Chondrocyte (in vitro differentiated cells): ENCODE measurements at regions not wholly inside any gene's neighbourhood (a gene's known extent, or its start where the extent isn't known, plus 50 kb on each side); places are given as distances from the start of the nearest gene placed in this dataset.
"Not testable (repeated sequence)": the region's sequence is repeated elsewhere in the genome, so short reads cannot be mapped to it uniquely, and the experiment has no call there.

ENCODE experiments used
- DNase-seq: peaks from one replicate; pipeline ENCODE4 v3.0.0; 2021; ENCODE audit warnings: mixed read lengths, low spot score
- H3K27ac Mint-ChIP-seq: one replicate; pipeline ENCODE4 v1.8.0; 2021; ENCODE audit warnings: mild to moderate bottlenecking, moderate library complexity, mixed read lengths; ENCODE audit not compliant: unreplicated experiment
- H3K27me3 Mint-ChIP-seq: 2 replicates; pipeline ENCODE4 v1.8.0; 2021; ENCODE audit warnings: low read depth, mixed read lengths
- H3K36me3 Mint-ChIP-seq: 2 replicates; pipeline ENCODE4 v1.8.0; 2021; ENCODE audit warnings: low read depth, mixed read lengths
- H3K4me1 Mint-ChIP-seq: 2 replicates; pipeline ENCODE4 v1.8.0; 2021; ENCODE audit warnings: low read depth, mild to moderate bottlenecking, mixed read lengths
- H3K4me3 Mint-ChIP-seq: one replicate; pipeline ENCODE4 v1.8.0; 2021; ENCODE audit warnings: mild to moderate bottlenecking, moderate library complexity, mixed read lengths; ENCODE audit not compliant: unreplicated experiment
- H3K9me3 Mint-ChIP-seq: 2 replicates; pipeline ENCODE4 v1.8.0; 2021; ENCODE audit warnings: low read depth, mixed read lengths
- CTCF ChIP-seq: fragments of 200-600 bp; sonication (generic); IDR thresholded peaks from 2 replicates; pipeline ENCODE4 v1.5.0; 2021; ENCODE audit warnings: antibody characterized with exemption, mild to moderate bottlenecking, moderate library complexity

- Mint-ChIP-seq H3K9me3 (peaks cover 4% of the 10 kb centered on the region), H3K36me3 (no peaks in the 10 kb centered on the region), H3K27me3 (no peaks in the 10 kb centered on the region), H3K4me1 (no peaks in the 10 kb centered on the region), H3K4me3 (no peak overlapping the region), H3K27ac (no peak overlapping the region)
- no peak for TF ChIP-seq CTCF
- no peak for DNase-seq
These were observed 204.6 kb upstream of the DIAPH2 start for GRCh38 chrX:96480081-96480480.

GRCh38 chrX:96481831-96482230 is 202.8 kb upstream of the DIAPH2 start:
- H3K4me3 Mint-ChIP-seq, result no peak overlapping the region
- DNase-seq, result no peak
- H3K4me1 Mint-ChIP-seq, result no peaks in the 10 kb centered on the region
- H3K27ac Mint-ChIP-seq, result no peak overlapping the region
- H3K27me3 Mint-ChIP-seq, result no peaks in the 10 kb centered on the region
- peaks cover 4% of the 10 kb centered on the region for H3K9me3 Mint-ChIP-seq
- no peaks in the 10 kb centered on the region for H3K36me3 Mint-ChIP-seq
- no peak for TF ChIP-seq CTCF

- no peak for DNase-seq
- Mint-ChIP-seq H3K27me3 (peaks cover 1% of the 10 kb centered on the region), H3K4me1 (no peaks in the 10 kb centered on the region), H3K4me3 (no peak overlapping the region), H3K9me3 (peaks cover 4% of the 10 kb centered on the region), H3K27ac (no peak overlapping the region), H3K36me3 (no peaks in the 10 kb centered on the region)
- no peak for TF ChIP-seq CTCF
These were observed 200.9 kb upstream of the DIAPH2 start for GRCh38 chrX:96483647-96484160.

DNA sequence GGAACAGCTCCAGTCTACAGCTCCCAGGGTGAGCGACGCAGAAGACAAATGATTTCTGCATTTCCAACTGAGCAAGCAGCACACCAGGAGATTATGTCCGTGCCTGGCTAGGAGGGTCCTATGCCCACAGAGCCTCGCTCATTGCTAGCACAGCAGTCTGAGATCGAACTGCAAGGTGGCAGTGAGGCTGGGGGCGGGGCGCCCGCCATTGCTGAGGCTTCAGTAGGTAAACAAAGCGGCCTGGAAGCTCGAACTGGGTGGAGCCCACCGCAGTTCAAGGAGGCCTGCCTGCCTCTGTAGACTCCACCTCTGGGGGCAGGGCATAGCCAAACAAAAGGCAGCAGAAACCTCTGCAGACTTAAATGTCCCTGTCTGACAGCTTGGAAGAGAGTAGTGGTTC is 198.0 kb upstream of the DIAPH2 start:
- not testable (repeated sequence) for H3K27ac Mint-ChIP-seq, H3K4me1 Mint-ChIP-seq, H3K4me3 Mint-ChIP-seq, DNase-seq, H3K9me3 Mint-ChIP-seq, H3K36me3 Mint-ChIP-seq, H3K27me3 Mint-ChIP-seq

DNA sequence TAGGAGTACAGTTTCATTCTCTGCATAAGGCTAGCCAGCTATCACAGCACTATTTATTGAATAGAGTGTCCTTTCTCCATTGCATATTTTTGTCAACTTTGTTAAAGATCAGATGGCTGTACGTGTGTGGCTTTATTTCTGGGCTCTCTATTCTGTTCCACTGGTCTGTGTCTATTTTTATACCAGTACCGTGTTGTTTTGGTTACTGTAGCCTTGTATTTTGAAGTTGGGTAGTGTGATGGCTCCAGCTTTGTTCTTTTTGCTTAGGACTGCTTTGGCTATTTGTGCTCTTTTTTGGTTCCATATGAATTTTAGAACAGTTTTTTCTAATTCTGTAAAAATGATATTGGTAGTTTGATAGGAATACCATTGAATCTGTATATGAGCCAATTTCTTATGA is 182.1 kb upstream of the DIAPH2 start:
- Mint-ChIP-seq H3K36me3 (no peaks in the 10 kb centered on the region), H3K27ac (no peak overlapping the region), H3K27me3 (no peaks in the 10 kb centered on the region), H3K4me3 (no peak overlapping the region), H3K9me3 (peaks cover 3% of the 10 kb centered on the region), H3K4me1 (no peaks in the 10 kb centered on the region)
- no peak for DNase-seq
- TF ChIP-seq CTCF, result no peak

GRCh38 chrX:96529386-96529785 is 155.3 kb upstream of the DIAPH2 start:
- not testable (repeated sequence) for H3K36me3 Mint-ChIP-seq, H3K4me3 Mint-ChIP-seq, H3K27ac Mint-ChIP-seq, H3K27me3 Mint-ChIP-seq, H3K4me1 Mint-ChIP-seq, H3K9me3 Mint-ChIP-seq, DNase-seq
